LNCAP (cell line): ENCODE measurements at regions not wholly inside any gene's neighbourhood (a gene's known extent, or its start where the extent isn't known, plus 50 kb on each side); places are given as distances from the start of the nearest gene placed in this dataset.

Experiments
- CTCF ChIP-seq: fragments of 450-650 bp; IDR thresholded peaks from 2 replicates; pipeline ENCODE4 v1.5.1; 2017; ENCODE audit warnings: mild to moderate bottlenecking

GRCh38 chr5:135192351-135192750 lies 158.3 kb upstream of the PITX1 start:
- TF ChIP-seq CTCF, result no peak

- peak; percentile 90 for TF ChIP-seq CTCF
These were observed 157.2 kb upstream of the PITX1 start for GRCh38 chr5:135191084-135191826.

GRCh38 chr5:135190416-135191083 lies 156.5 kb upstream of the PITX1 start:
- no peak for TF ChIP-seq CTCF

- no peak for TF ChIP-seq CTCF
These were observed 155.0 kb upstream of the PITX1 start for GRCh38 chr5:135189024-135189423.

DNA sequence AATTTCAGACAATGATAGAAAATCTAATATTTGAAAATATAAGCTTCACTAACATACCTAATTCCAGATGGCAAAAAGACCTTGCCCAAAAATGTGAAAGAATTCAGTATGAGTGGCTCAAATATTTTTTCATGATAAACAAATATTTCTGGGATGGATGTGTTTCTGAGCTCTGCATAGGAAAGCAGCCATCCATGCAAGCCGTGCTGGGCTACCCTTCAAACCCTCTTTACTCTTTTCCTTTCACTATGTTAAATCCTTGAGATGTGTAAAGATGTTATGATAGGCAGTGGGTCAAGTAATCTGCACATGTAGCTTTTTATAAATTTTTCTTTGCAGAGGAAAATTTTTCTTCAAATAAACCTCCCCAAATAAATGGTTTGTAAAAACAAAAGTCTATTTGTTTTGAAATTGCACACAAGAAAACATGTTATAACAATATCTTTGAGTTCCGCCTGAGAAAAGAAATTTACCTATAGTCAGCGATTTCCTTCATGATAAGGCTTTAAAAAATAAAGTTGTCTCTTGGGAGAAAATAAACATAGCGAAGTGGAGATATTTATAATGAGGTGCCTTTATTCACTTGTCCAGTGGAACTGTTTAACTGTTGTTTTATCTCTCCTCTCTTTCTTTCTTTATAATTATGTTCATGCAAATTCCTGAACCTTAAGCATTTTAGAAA lies 154.3 kb upstream of the PITX1 start:
- TF ChIP-seq CTCF, result no peak

DNA sequence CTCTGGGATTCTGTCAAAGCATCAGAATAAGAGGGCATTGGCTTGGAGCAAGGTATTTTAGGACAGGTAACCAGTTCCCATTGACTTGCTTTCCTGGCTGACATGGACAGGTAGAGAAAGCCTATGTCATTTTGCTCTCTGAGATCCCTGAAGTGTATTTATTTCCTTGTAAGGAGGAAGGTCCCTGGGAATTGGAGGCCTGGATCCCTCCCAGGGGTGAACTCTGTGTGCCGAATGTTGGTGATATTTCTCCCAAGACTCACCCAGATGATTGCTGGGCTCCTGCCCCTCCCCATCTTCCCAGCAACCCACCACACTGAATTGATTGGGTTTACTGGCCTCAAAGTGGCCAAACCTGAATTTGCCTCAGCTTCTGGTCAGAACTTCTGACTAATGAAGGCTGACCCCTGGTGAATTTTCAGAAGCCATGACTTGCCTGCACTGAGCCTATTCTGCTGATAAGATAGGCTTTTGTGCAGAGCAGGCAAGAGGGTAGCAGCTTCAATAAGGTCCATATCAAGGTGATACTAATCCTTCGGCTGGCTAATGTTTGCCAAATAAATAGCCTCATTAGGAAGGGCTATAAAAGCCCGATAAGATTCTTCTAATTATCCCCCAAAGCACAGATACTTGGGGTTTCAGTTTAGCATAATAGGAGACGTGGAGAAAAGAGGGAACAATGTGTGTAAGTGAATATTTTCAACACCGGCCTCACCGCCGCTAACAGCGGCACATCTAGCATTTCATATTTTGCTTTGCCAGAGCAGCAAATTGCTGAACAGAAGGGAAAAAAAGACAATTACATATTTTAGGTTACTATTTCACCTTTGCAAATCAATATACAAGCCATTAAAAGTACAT lies 152.9 kb upstream of the PITX1 start:
- peak; percentile 32; the same call in 1 of the 2 replicates for TF ChIP-seq CTCF

- no peak for TF ChIP-seq CTCF
These were observed 151.5 kb upstream of the PITX1 start for GRCh38 chr5:135185481-135186065.
